Esophagus squamous epithelium (tissue), 4 donors: ENCODE measurements at regions not wholly inside any gene's neighbourhood (a gene's known extent, or its start where the extent isn't known, plus 50 kb on each side); places are given as distances from the start of the nearest gene placed in this dataset.

Experiments used
- CTCF ChIP-seq, 6 experiments: fragments of 450-650 bp in 4 of 6; fragments of 200-600 bp in 2 of 6; sonication (generic) in 2 of 6; IDR thresholded peaks; one replicate each; pipeline ENCODE4 v1.5.1; 2016 to 2019; ENCODE audit warnings: antibody characterized with exemption in 6 of 6, mild to moderate bottlenecking in 4 of 6, moderate library complexity in 4 of 6
- POLR2A ChIP-seq, 4 donors: fragments of 450-650 bp; IDR thresholded peaks; one replicate each; pipeline ENCODE4 v1.6.1; 2017; ENCODE audit warnings: antibody characterized with exemption in 4 of 4, mild to moderate bottlenecking in 4 of 4, moderate library complexity in 3 of 4

DNA sequence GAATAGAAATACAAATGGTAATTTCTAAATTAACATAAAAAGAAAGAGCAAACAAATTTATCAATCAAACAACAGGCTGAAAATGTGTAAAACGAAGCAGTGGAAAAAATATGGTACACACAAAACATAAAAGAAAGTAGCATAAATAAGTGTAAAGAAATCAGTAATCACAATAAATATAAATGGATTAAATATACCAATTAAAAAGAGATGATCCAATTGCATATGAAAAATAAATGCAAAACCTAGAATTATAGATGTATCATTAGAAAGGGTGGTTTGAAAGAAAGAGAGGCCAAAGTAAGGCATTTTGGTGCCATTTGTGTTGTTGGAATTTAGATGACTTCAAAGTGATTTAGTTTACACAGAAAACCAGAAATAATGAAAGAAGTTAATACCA, 202.2 kb downstream of the PTBP2 start:
- no peak for TF ChIP-seq CTCF (IDR thresholded peaks at IDR 0.05)
- TF ChIP-seq POLR2A (IDR thresholded peaks at IDR 0.05) = no peak
